ENCODE measurements at regions not wholly inside any gene's neighbourhood (a gene's known extent, or its start where the extent isn't known, plus 50 kb on each side); places are given as distances from the start of the nearest gene placed in this dataset.

DNA sequence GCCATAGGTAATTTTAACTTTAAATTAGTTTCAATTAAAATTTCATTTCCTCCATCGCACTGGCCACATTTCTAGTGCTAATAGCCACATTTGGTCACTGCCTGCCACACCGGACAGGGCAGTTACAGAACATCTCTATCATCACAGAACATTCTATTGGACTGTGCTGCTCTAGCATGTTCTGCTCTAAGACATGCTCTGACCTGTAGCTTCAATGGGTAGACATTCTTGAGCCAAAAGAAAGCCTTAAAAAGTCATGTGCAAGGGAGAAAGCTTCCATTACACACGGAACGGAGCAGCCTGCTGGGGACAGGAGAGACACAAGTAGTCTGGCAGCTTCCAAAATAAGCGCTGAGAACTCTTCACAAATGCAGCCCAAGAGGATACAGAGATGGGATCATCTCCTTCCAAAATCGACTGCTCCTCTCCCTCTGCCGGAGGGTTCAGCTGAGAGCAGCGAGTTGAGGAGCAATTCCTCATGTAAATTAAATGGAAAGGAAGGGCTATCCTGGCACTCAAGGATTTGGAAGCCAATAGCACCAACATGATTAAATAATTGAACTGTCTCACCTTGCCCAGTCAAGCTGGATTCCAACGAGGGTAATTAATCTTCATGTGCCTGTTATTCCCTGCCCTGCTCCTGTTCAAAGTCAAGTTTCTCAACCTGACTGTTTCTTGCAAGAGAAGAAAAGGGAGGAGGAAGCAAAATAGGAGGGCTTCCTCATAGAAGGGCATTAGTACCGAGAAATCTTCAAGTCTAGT, 336.4 kb upstream of the NOCT start:
- TF ChIP-seq POLR2AphosphoS5 (IDR thresholded peaks at IDR 0.05): no peak
- TF ChIP-seq, protein P1, sequence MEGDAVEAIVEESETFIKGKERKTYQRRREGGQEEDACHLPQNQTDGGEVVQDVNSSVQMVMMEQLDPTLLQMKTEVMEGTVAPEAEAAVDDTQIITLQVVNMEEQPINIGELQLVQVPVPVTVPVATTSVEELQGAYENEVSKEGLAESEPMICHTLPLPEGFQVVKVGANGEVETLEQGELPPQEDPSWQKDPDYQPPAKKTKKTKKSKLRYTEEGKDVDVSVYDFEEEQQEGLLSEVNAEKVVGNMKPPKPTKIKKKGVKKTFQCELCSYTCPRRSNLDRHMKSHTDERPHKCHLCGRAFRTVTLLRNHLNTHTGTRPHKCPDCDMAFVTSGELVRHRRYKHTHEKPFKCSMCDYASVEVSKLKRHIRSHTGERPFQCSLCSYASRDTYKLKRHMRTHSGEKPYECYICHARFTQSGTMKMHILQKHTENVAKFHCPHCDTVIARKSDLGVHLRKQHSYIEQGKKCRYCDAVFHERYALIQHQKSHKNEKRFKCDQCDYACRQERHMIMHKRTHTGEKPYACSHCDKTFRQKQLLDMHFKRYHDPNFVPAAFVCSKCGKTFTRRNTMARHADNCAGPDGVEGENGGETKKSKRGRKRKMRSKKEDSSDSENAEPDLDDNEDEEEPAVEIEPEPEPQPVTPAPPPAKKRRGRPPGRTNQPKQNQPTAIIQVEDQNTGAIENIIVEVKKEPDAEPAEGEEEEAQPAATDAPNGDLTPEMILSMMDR (IDR thresholded peaks at IDR 0.05 in 8 of 11, conservative IDR thresholded peaks at IDR 0.05 in 3 of 11): no peak
